ENCODE measurements at regions not wholly inside any gene's neighbourhood (a gene's known extent, or its start where the extent isn't known, plus 50 kb on each side); places are given as distances from the start of the nearest gene placed in this dataset.

DNA sequence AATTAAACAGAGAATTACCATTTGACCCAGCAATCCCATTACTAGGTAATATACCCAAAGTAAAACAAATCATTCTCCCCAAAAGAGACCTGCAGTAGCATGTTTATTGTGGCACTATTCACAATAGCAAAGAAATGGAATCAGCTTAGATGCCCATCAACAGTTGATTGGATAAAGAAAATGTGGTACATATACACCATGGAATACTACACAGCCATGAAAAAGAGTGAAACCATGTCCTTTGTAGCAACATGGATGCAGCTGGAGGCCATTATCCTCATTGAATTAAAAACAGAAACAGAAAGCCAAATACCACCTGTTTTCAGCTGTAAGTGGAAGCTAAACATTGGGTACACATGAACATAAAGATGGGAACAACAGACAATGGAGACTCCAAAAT lies 1141.8 kb upstream of the AUTS2 start:
- DNase-seq, result no peak

DNA sequence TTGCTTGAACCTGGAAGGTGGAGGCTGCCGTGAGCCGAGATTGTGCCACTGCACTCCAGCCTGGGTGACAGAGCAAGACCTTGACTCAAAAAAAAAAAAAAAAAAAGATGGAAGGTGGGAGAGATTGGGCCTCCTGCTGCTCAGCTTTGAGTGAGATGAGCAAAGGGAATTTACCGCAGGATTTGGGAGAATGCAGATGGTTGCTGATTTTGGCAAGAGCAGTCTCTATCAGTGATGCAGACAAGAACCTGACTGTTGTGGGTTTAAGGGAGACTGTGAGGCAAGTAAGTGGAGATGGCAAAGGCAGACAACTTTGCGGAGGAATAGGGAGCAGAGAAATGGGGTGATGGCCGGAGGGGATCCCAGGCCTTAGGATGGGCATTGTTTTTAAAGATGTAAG lies 1140.8 kb upstream of the AUTS2 start:
- no peak for DNase-seq

DNA sequence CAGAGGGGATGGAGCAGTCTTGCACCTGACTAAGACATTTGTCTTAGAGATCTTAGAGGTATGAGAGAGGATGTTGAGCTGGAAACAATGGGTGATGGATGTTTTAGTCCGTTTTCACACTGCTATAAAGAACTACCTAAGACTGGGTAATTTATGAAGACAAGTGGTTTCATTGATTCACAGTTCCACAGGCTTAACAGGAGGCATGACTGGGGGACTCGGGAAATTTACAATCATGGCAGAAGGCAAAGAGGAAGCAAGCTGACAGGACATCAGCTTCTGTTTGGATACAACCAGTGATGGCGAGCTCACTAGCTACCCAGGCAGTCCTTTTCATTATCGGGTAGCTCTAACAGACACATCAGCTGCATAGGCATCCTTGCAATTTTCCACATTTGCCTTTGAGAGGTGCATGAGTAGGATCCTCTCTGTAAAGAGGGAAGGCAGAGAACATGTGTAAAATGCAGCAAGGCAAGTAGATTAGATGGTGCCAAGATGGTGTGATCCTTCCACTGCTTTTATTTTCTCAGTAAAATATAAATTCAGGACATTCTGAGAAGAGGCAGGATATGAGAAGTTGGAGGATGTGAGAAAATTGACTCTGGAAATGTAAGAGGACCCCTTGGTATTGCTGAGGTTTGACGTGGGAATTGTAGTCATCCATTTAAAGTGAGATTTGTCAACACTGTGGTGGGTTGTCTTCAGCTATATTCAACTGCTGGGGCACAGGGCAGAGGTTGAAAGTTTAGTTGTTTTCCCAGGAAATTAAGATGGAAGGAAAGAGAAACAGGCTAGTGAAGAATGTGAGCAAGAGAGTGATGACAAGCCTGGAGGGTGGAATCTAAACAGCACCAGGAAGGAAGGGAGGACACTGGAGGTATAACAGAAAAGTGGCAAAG lies 1140.0 kb upstream of the AUTS2 start:
- no peak for DNase-seq

DNA sequence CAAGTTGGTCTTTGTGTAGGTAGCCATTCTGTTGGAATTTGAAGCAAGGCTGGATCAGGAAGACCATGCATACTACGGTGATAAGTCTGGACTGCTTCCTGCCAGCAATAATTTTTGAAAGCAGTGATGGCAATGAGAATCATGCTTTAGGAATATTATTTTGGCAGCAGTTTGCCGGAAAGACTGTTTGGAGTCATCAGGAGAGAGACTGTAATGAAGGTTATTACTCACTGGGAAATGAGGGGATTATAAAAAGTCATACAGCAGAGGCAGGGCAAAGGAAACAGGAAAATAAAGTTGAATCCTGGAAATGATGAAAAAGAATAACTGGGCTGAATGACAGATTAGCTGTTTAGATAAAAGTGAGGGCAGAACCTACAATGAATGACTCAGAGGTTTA lies 1136.8 kb upstream of the AUTS2 start:
- DNase-seq, result no peak

DNA sequence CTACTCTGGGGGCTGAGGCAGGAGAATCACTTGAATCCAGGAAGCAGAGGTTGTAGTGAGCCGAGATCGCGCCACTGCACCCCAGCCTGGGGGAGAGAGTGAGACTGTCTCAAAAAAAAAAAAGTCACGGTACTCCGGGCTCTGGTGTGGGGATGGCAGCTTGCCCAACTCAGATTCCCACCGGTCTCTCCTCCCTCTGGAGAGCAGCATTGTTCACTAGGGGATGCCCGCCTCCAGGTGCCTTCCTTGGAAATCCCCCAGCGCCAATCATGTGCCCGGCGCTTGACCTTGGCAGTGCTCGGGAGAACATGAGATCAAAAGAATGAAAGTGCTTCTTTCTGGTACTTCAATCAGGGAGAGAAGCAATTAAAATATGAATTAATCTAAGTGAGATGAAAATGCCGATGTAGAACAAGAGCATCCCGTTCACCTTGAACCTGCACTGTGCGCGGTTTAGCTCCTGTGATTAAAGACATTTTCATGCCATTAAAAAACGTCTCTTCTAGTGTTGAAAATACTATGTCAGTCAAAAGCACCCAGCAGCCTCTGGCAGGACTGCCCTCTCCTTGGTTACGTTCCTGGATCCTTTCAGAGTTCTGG lies 1127.3 kb upstream of the AUTS2 start:
- no peak for DNase-seq

DNA sequence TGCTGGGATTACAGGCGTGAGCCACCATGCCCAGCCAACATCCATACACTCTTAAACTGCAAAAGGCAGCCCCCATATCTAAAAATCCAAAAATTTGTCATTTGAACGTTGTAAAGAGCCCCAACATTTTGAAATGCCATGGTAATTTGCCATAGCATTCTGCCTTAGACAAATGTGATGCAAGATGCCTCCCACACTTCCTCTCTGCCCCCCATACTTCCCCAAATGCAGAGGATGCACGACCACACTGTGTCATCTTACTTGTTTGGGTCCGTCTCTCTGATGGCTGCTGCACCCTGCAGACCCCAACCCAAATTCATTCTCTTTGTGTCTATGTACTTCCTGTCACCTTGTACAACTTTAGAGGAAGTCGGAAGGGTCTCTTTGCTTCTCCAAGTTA lies 1125.6 kb upstream of the AUTS2 start:
- no peak for DNase-seq

DNA sequence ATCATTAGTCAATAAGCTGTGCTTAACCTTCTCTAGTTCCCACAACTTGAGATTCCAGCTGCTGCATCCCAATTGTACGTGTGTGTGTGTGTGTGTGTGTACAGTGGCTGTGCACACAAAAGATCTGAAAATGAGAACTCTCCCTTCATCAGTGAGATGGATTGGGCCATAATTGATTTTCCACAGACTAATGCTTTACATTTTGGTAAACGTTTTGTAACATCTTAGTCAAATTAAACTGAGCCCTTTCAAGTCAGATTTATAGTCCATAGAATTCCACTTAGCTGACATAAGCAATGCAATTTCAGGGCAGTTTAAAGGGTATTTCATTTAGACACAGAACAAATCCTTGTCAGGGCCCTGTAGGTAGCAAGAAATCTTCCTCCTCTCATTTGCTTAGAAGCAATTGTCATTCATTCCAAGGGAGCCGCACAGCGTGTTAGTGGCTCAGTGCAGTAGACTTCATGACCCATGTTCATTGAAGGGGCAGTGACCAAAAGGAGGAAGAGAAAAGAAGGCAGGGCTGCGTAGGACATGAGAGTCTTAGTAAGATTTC lies 1123.5 kb upstream of the AUTS2 start:
- no peak for DNase-seq

DNA sequence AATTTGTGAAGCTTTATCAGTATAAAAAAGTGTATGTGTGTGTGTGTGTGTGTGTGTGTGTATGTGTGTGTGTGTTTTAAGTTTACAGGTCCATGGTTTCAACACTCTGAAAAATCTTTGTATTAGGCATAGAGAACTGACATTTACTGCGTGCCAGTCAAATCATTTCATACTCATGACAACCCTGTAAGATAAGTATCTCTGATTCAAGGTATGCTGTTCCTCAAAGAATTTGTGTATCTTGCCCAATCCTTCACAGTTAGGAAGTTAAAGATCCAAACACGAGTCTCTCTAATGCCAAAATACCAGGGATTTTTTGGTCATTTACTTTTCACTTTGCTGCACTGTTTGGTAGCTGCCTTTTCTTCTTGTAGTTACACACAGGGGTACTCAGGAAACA lies 1121.3 kb upstream of the AUTS2 start:
- no peak for DNase-seq

DNA sequence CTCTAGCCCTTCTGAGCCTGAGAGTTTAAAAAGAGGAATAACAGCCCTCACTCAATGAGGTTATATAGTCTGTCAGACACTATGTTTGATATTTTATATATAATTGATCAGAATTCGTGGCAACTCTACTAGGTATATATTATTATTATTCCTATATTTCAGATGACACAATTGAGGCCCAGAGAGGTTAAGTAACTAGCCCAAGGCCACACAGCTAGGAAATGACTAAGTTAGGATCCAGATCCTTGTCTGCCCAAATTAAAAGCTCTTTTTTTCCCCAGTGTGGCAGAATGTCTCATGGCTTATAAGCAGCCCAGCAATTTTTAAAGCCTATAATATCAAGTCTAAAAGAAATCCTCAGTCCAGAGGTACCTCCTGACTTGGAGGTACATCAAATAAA lies 1119.9 kb upstream of the AUTS2 start:
- DNase-seq, result no peak

DNA sequence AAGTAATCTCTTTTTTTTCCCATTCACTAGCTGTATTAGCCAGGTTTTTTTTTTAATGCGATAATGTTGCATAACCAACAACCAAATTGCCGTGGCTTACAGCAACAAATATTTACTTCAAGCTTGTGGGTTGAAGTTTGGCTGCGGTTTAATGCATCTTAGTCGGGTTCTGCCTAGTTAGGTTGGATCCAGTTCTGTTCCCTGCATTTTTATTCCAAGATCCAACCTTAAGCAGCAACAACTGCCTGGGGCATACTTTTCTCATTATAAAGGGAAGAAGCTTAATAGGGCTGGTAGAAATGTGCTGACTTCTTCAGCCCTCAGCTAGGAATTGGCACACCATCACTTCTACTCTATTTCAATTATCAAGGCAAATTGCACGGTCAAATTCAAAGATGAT lies 1115.5 kb upstream of the AUTS2 start:
- DNase-seq, result no peak

DNA sequence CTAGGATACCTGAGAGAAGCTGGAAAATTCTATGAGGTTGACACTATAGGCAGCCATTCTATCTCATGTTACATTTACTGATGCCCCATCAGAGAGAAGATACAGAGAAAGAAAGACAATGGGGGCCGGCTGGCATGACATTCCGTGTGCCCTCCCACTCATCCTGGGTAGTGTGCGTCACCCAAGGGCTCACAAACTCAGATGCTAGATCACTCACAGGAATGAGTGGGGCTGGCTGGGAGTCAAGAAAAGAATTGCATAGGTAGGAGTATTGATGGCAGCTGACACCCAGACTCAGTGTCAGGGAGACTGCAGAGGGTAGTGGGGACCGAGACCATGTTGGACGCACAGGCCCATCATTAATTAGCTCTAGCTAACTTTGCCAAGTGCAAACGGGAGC lies 1113.5 kb upstream of the AUTS2 start:
- no peak for DNase-seq

DNA sequence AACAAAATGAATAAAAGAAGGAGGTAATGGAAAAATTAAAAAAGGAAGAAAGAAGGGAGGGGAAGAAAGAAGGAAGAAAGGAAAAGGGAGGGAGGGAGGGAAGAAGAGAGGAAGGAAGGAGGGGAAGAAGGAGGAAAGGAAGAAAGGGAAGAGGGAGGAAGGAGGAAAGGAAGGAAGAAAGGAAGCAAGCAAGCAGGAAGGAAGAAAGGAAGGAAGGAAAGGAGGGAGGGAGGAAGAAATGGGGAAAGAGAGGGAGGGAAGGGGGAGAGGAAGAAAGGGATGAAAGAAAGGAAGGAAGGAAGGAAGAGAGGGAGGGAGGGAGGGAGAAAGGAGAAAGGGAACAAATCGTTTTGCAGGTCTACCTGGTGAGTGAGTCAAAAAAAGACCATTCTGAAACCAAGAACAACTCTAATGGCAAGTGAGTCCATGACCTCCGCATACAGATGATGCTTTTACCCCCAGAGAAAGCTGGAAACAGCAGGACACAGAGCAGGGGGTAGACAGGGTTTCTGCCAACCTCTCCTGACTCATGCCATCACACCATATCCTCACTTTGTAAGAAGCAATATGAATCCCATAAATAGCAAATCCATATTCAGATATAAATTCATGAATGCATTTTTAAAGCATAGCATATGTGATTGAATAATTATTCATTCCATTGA lies 1112.9 kb upstream of the AUTS2 start:
- DNase-seq, result no peak

DNA sequence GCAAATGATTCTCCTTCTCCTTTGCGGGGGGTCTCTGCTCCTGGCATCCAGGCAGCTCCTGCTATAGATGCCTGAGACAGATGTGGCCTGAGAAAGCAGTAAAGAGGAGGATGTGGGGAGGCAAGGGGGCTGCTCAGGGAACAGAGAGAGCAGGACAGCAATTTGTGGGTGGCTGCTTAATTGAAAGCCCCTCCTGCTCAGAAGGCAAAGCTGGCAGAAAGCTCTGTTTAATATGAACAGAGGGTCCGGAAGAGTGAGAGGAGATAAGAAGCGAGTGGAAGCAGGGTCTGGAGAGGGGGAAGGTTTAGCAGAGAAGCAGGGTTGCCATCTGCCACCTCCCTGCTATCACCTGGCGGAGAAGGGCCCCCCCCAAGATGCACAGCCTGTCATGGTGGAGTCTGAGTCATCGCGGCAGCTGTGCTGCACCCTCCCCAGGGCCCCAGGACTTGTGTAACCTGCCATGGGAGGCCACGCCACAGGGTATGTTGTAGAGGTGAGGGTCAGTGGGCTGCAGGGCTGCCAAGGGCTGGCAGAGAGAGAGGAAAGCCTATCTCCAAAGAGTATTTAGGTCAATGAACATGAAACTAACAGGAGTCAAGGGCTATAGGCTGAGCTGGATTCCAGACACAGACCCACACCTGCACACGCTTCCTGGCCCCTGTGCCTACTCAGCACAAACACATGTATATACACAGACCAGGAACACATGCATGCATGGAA lies 1109.8 kb upstream of the AUTS2 start:
- DNase-seq, result no peak

DNA sequence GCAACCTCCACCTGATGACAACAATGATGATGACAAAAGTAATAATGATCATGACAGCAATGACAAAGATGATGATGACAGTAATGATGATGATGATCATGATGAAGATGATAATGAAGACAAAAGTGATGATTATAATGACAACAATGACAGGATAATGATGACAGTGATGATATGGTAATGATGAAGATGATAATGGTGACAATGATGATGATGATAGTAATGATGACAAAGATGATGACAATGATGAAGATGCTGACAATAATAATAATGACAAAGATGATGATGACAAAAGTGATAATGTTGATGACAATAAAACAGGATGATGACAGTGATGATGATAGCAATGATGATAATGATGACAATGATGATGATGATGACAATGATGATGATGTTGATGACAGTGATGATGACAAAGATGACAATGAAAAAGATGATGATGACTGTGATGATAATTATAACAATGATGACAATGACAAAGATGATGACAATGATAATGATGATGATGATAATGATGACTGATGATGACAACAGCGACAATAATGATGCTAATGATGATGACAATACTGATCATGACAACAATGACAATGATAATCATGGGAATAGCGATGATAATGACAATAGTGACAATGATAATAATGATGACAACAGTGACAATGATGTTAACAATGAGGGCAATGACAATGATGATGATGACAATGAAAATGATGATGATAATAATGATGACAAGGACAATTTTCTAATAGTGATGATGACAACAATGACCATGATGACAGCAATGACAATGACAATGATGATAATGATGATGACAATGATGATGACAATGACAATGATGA lies 1106.5 kb upstream of the AUTS2 start:
- DNase-seq, result no peak

DNA sequence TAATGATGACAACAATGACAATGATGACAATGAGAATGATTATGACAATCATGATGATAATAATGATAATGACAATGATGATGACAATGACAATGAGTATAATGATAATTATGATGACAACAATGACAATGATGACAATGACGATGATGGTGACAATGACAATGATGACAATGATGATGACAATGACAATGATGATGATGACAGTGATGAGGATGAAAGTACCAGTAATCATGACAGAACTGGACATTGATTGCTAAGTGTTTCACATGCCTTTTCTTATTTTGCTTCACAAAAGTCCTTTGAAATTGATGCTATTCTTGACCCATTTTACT lies 1106.0 kb upstream of the AUTS2 start:
- no peak for DNase-seq

DNA sequence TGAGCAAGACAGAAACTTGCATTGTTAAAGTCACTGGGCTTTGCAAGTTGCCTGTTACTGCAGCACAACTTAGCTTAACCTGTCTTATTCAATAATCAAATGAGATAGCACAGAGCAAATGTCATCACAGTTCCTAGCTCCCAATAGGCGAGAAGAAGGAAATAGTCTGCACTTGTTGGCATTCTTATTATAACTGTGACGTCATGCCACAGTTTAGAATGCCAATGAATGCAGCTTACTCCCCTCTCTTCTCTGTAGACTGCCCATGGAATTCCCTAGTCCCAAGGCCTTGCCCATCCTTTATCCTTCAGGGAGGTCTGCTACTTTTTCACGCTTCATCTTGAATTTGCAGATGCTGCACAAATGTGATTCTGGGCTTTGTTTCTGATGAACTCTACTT lies 1094.9 kb upstream of the AUTS2 start:
- DNase-seq, result no peak

DNA sequence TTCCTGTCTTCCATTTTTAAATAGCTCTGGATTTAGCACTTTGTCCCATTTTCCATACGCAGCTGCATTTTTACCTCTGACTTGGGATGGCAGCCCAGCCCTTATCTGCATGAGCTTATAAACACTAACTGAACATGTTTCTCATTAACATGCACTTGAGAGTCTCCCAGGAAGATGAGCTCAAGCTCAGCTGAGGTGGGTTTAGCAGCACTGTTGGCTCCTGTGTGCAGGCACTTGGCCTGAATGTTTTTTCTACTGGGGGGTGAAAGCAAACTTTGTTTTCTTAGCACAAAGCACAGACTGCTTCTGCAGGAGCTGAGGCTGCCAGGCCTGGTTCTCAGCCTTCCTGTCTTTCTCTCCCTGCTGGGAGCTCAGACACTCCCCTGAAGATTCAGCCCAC lies 1093.6 kb upstream of the AUTS2 start:
- no peak for DNase-seq

DNA sequence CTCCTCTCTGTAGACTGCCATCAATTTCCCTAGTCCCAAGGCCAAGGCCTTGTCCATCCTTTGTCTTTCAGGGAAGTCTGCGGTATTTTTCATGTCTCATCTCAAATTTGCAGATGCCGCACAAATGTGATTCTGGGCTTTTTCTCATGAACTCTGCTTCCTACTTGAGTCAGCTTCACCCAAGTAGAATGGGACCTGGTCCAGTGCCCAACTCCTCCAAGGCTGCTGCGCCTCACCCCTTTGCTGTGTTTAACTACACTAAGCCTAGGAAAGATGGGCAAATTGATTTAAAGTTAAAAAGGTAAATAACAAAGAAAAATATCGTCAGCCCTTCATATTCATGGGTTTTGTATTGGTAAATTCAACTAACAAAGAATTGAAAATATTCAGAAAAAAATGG lies 1092.6 kb upstream of the AUTS2 start:
- DNase-seq, result no peak

DNA sequence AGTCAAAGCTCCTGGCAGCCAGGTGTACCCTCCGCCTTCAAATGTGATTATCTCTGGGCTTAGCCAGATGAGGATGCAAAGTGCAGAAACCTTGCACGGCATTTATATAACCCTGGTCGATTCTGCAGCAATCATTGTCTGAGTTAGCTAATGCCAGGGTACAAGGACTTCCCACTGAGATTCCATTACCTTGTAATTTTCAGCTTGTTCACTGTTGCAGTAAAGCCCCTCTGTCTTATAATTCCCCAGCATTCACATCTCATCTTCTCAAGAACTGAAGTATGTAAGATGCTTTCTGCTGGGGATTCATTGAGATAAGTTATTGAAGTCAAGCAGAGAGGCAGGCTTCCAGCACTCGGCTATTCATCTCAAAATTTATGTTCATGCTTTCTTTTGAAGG lies 1090.6 kb upstream of the AUTS2 start:
- no peak for DNase-seq

DNA sequence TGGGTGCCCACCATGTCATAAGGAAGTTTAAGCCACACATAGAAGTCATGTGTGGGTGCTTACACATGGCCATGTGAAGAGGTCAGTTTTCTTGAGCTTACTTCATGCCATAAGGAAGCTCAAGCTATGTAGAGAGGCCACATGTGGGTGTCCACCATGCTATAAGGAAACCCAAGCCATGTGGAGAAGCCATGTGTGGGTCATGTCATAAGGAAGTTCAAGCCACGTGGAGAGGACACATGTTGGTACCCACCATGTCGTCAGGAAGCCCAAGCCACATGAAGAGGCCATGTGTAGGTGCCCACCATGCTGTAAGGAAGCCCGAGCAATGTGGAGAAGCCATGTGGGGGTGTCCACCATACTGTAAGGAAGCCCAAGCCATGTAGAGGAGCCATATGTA lies 1089.2 kb upstream of the AUTS2 start:
- no peak for DNase-seq

DNA sequence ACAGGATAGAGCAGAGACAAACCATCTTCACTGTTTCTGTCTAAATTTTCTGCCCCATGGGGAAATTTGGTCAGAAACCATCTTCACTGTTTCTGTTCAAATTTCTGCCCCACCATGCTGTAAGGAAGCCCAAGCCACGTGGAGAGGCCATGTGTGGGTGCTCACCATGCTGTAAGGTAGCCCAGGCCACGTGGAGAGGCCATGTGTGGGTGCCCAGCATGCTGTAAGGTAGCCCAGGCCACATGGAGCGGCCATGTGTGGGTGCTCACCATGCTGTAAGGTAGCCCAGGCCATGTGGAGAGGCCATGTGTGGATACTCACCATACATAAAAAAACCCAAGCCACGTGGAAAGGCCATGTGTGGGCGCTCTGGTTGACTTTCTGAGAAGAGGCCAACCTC lies 1088.7 kb upstream of the AUTS2 start:
- no peak for DNase-seq

DNA sequence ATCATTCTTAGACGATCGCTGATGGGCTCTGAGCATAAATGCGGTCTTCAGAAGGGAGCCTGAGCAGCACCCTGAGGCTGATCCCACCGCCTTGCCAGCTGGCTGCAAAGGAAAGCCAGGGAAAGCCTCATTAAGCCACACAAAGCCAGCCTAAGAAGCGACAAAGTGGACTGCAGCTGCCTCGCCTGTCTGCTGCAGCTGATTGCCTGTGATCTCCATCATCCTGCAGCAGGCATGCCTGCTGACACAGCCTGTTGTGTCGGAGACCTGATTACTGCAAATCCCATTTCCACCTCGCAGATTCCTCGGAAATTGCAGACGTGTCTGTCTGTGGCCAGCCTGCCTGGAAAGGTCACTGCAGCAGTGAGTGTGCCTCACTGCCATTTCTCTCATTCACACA lies 1087.0 kb upstream of the AUTS2 start:
- no peak for DNase-seq

Data from effector CD4-positive, alpha-beta T cell (primary cell).